CD1c-positive myeloid dendritic cell (primary cell): ENCODE measurements at regions not wholly inside any gene's neighbourhood (a gene's known extent, or its start where the extent isn't known, plus 50 kb on each side); places are given as distances from the start of the nearest gene placed in this dataset.

Experiments
- DNase-seq: peaks from one replicate; pipeline ENCODE4 v3.0.0-alpha.2; 2016; ENCODE audit errors: extremely low spot score

DNA sequence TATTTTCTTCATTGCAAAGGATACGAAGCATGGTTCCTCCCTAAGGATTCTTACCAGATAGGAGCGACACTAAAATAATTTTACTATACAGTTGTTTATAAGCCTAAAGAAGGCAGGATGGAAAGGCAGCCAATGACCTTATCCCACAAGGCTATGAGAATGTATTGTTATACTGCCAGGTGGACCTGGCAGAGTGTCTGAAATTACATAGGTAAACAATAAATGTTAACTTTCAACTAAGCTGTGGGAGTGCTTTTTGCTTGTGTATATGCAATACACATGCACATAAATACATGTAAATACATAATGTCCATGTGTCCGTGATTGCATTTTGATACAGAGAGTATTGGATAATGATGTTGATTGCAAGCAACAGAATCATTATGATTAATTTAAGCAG is 850.6 kb downstream of the CENPC start:
- no peak for DNase-seq

DNA sequence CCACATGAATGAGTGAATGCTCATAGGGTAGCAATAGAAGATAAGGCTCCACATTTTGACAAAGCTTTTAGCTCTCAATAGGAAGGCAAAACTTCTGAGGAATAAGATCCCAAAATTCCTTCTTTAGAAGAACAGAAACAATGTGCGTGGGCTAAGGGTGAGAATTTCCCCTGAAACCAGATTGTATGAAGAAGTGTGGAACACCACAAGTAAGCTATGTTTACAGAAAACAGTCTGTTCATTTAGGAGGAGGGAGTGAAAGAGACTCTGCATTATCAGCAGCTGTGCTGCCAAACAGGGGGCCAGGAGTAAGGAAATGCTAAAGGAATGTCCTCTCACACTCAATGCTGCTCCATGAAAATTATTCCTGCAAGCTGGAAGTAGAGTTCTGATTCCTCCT is 851.6 kb downstream of the CENPC start:
- DNase-seq: no peak

DNA sequence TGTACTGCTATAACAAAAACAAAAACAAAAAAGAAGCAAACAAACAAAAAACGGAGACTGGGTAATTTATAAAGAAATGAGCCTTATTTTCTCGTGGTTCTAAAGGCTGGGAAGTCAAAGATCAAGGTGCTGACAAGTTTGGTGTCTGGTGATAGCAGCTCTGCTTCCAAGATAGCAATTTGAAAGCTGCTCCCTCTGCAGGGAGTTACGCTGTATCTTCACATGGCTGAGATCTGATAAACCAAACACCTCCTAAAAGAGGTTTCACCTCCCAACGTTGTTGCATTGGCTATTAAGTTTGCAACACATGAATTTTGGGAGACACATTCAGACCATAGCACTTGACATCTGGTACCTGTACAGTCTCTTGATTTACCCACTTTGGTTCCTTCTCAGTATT is 854.2 kb downstream of the CENPC start:
- DNase-seq: no peak

DNA sequence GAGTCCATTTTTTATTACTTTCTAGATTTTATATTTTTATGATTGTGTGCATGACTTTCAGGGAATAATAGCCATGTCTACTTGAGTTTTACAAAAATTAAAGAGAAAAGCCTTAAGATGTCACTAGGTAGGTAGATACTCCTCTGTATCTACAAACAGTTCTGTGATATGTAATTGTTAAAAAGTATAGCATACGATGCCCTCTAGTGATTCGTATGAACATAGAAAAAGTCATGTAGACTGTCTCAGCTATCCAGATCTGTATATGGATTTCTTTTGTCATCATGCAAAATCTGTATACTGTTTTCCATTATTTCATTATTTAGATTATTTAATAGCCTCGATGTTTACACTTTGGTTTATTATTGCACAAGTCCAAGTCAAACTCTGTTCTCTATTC is 856.6 kb downstream of the CENPC start:
- DNase-seq: no peak

DNA sequence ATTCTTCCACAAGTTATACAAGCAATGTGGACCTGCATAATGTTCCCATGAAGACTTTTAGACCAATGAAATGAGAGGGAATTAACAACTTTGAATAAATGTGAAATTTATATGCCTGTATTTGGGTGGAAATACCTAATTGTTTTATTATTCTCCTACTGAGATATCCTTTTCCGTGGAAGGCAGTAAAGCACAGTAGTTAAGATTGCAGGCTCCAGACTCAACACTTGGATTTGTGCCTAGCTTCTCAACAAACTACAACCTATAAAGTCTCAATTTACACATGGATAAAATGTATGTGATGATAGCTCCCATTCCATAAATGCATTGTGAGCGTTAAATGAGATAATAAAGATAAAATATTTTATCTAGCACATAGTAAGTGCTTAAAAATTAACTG is 857.8 kb downstream of the CENPC start:
- DNase-seq: no peak

DNA sequence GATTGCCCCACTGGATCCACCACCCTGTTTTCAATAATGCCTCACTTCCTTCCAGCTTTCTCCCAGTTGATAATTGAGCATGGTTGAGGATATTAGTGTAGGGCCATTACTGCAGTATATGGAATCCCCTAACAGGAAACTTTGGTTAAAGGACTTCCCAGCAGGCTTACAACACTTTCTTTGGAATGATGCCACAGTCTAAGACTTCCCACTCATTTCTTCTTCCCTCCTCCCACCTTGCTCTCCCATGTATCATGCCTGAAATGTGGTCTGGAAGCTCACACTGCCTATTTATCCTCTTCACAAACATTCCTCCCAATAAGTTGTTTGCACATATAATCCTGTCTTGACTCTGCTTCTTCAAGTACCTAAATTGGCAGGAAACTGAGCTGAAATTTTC is 863.3 kb downstream of the CENPC start:
- no peak for DNase-seq

DNA sequence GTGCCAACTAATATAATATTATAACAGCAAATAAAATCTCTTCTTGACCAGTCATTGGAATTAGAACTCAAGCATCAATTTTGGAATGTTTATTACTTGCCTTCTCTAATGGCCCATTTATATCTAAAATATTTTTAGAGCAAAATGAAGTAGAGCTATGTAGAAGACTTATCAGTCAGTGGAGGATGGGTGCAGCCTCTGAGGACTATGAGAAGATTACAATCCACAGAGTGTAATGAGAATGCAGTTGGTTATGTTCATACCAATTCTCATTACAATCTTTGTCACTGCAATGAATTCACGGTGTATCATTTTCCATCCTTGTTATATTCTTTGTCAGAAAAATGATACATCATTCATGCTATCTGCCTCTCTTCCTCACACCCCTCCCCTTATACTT is 878.1 kb downstream of the CENPC start:
- DNase-seq: no peak

DNA sequence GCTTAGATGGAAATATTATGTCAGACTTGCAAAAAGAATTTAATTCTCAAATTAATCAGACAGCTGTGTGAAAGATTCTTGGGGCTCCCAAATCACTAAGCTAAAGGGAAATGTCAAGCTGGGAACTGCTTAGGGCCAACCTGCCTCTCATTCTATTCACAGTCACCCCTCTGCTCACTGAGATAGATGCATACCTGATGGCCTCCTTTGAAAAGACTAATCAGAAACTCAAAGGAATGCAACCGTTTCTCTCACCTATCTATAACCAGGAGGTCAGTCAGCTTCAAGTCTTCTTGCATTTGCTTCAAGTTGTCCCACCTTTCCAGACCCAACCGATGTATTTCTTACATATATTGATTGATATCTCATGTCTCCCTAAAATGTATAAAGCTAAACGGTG is 882.7 kb downstream of the CENPC start:
- no peak for DNase-seq

DNA sequence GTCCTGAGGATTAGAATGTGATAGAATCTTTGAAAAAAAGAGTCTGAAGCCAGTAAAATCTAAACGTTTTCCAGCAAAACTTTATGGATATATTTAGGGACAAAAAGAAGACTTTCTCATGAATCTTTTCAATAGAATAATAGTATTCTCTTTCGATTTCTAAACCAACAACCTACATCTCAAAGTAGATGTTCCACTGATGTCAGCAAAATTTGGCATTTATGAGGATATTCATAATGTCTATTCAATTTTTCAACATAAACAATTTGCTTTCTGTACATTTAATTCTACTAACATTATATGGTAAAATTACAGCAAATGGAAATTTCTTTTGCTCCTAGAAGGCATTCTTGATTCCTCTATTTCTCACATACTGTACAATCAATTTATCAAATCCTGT is 886.5 kb downstream of the CENPC start:
- no peak for DNase-seq

DNA sequence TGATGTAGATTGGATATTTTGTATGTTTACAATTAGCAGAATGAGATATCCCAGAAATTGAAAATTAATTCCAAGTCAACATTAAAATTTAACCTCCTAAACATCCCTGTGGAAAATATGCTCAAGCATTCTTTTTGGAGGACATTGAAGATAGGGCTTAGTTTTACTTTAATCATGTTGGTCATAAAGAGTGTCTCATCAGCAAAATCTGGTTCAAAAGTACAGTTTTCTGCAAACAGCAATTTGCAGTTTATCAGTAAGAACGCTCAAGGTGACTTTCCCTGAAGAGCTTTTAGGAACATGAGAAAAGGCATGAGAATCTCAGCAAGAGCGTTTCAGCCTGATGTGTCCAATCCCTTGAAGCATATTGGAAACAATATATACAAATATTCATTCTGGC is 889.8 kb downstream of the CENPC start:
- DNase-seq: no peak

DNA sequence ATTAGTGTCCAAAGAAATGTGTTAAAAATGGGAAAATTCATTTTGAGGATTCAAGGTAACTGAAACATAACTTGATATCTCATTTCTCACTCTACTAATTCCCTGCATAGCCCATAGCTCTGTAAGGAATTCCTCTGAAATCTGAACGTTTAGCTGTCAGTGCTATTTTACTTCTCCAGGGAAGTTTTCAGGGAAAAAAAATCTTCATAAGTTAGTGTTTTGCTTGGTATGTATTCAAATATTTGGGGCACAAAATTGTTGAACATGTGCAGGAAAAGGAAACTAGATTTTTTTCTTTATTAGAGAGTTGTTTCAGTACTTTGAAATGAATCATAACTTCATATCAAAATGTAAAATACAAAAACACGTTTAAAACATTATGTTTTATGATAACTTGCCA is 891.4 kb downstream of the CENPC start:
- DNase-seq: no peak

DNA sequence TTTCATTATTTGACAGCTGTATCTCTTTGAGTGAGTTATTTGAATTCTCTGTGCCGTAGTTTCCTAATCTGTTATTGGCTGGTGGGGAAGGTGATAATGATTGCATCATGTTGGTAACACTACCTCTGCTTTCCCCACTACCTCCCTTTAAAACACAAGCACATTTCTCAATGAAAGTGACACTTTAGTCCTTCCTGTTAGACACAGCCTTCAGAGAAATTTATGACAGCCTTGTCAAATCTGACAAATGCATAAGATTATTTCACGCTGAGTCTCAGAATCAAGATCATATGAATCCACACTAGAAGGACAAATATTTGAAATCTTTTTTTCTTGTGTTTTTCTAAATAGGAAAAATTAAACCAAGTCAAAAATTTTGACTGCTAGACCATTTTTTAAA is 896.1 kb downstream of the CENPC start:
- no peak for DNase-seq

DNA sequence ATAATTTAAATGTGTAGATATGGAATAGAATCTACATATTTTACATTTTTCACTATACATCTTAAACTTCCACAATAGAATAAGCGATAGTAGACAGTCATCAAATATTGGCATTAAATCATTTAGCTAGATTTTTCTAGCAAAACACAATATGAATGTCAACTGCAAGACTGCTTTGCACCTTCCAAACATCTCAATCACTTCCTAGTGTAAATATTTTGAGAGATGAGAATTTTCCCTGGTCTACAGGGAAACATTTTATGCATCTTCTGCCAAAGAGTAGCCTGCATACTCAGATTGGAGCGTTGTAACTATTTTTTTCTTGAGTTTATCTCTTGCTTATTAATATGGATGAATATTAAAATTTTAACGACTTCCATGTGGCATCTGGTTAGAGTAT is 897.4 kb downstream of the CENPC start:
- DNase-seq: no peak

DNA sequence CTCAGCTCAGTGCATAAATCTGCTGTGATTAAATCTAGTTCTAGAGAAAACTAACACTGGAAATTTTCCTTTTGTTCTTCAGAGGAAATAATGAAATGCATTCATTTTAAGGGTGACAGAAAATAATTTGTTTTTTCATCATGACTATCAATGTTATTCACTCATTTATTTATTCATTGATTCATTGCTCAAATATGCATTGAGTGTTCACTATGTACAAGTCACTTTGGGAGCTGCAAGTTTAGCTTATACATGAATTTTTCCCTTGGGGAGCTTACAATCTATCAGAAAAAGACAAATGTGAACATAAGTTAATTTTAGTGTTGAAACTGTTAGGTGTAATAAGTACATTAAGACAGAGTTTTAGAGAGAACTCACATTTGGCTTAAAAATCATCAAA is 897.8 kb downstream of the CENPC start:
- no peak for DNase-seq

DNA sequence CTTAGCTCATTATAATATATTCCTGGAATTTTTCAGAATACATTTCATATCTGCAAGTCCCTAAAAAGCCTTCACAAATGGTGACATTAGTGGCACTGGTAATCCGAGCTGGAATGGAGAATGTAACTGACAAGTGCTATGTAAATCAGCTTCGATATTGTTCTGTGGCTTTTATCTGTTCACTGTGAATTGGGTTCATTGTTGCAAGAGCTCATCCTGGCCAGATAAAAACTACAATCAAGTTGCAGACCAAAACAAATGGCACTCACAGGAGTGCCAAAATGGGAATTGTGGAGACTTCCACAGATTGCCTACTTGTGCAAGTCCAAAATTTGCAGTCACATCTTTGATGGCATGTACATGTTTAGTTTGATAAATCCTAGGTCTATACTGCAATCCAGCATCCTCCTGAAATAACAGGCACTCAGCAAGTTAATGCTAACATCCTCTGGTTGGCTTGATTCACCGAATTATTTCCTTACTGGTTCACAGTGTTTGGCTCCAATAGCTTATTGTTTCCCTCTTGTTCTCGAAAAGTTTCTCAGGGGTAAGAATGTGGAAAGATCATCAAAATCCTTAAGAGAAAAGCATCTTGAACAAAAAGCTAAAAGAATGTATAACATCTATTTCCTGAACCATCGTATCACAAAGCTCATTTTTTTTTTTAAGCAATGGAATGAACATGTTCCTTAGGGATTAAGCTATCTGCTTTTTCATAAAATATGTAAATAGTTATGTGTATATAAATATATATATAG is 904.9 kb downstream of the CENPC start:
- no peak for DNase-seq

DNA sequence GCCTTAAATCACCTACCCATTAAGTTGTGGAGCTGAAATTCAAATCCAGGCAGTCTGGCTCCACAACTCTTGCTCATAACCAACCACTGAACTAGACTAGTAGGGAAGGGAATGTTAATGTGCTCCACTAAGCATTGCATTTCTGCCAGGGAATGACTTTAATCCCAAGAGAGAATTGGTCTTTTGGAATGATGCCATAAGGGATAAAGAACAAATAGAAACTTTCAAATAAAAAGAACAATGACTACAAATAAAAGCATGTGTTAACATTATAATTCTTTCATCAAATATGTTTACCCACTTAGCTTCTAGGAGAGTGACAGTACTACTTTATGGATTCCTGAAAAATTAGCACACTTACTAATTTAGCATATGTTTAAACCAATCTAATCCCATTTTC is 905.9 kb downstream of the CENPC start:
- DNase-seq: no peak

DNA sequence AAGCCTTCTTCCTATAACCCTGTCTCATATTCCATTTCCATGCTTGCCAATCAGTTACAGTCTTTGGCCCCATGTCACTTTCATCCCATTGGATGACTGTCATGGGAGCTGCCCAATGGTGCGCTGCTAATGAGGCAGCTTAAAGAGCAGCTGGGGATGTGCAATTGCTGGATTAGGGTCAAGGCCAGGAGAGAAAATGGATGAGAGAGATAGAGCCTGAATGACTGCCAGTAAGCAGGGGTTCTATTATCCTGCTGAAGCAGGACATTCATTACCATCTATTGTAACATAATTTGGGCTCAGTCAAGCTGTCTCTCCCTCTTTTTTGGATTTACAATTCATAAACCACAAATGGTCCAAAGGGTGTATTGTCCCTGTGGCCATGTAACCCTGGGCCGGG is 909.0 kb downstream of the CENPC start:
- no peak for DNase-seq

DNA sequence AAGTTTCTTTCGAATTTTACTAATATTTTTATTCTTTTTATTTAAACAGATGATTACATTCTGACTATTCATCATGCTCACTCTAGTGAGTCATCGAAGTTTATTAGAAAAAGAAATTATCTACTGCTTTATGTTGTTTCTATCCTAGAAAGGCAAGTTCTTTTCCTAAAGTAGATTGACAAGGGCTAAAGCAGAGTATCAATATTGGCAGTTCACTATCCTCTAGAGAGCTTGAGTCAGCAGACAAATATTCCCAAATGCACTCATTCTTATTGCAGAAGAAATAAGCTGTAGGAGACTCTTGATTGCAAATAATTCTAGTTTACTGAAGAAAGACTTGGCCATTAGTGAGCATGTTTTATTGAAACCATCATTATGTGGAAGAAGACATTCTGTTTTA is 911.8 kb downstream of the CENPC start:
- DNase-seq: no peak

DNA sequence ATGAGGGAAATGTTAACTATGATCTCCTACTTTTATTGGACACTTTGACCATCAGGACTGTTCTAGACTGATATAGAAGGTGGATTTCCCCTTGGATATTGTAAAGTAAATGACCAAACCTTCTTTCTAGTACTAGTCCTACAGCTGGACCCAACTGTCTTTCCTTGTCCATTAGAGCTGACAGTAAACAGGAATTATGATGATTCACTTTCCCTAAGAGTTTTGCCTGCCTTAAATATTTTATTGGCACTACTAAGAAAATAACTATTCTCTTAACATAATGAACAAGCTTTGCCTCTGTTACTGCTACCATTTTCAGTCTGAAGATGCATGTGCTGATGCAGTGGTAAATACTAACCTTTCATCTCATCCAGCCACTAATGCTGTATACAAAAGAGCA is 915.4 kb downstream of the CENPC start:
- no peak for DNase-seq

DNA sequence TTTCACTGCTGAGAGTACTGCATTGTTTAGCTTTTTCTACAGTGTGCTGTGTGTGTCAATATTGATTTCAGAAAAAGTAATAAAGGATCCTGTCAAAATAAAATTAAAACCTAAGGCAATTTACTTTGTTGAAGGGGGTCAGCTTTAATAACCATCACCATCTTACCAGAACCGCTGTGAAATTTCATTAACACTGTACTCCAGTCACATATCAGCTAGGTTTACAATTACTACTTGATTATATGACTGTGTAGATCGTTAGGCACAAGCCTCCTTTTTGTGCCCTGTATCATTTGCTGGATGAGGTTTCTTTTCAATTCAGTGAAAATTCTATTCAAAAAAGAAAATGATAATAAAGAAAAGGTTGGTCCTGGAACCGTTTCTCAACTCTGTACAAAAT is 917.2 kb downstream of the CENPC start:
- DNase-seq: no peak

DNA sequence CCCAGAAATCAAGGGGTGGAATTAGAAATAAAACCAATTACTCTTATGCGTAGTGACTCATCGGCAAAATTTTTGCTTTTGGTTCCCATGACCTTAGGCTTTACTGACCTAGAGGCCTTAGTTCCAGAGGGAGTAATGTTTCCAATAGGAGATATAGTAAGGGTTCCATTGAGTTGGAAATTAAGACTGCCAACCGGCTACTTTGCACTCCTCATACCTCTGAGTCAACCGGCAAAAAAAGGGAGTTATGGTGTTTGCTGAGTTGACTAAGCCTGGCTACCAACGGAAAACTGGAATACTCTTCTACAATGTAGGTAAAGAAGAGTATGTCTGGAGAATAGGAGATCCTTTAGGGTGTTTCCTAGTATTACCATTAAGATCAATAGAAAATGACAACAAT is 919.8 kb downstream of the CENPC start:
- no peak for DNase-seq

DNA sequence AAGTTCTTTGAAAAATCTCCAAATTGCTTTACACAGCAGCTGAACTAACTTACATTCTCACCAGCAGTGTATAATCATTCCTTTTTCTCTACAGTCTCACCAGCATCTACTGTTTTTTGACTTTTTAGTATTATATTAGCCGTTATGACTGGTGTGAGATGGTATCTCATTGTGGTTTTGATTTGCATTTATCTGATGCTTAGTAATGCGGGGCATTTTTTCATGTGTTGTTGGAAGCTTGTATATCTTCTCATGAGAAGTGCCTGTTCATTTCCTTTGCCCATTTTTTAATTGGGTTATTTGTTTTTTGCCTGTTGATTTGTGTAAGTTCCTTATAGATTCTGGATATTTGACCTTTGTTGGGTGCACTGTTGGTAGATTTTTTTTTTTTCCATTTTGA is 931.7 kb downstream of the CENPC start:
- no peak for DNase-seq

DNA sequence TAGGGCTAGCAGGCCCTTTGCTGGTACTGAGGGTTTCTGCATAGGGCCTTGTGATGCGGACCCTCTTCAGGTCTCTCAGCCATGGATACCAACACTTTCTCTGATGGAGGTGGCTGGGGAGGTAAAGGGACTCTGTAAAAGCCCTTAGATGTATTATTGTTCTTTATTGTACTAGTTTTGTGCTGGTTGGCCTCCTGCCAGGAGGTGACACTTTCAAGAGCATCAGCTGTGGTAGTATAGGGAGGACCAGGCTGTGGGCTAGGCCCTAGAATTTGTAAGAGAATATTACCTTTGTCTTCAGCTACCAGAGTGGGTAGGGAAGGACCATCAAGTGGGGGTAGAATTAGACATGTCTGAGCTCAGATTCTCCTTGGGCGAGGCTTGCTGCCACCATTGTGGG is 936.3 kb downstream of the CENPC start:
- DNase-seq: no peak

DNA sequence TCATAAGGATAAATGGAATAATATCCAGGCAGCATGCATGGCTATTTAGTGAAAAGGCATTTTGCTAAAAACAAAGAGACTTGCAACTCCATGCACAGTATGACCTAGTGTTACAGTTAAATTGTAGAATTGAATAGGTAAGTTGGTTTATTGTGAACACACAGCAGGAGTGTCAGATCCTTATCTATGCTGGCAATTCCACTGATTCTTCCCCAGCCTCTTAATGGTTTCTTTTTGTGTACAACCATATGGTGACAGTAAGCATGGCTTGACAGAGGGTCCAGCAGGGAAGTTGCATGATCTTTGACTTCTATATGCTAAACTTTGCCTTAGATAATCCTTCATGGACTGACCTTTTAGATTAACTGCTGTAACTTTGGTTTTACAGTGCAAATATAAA is 936.6 kb upstream of the EPHA5 start:
- no peak for DNase-seq

DNA sequence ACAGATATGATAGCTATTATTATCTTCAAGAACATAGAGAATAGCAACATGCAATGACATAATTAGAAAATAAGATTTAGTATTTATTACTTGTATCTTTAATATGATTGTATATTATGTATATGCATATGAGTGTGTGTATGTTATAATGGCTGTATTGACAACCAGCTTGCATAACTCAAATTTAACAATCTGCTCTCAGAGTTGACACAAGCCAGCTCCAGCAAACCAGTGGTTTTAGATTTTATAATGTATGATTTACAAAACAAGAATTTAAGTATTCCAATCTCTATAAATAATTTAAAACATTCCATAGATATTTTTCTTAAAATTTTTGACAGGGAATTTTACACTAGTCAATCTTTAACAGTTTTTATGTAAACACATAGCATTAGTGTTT is 935.9 kb upstream of the EPHA5 start:
- no peak for DNase-seq
